ENCODE measurements at regions not wholly inside any gene's neighbourhood (a gene's known extent, or its start where the extent isn't known, plus 50 kb on each side); places are given as distances from the start of the nearest gene placed in this dataset.
A peak's percentile ranks its signal among the peaks of the same experiment; 100 is the strongest.

GRCh38 chr3:76582632-76583378, 457.1 kb upstream of the ROBO2 start:
- H3K4me2 ChIP-seq (ENCODE audit: insufficient read depth, low read length) = no peak overlapping the region
- ChIA-PET CTCF (ENCODE audit: low intra/inter-chr PET ratio) (no interaction called here), POLR2A (no interaction called here)
- H3K27me3 ChIP-seq (ENCODE audit: control insufficient read depth in 2 of 2, insufficient read depth in 2 of 2, low read length in 2 of 2) = no peaks in the 10 kb centered on the region
- ATAC-seq = no peak
- BruUV-seq (replicated peaks) = no TSS peak
- no peaks in the 10 kb centered on the region for H3K9me1 ChIP-seq (ENCODE audit: control insufficient read depth, insufficient read depth, low read length)
- FAIRE-seq = no peak
- DNase-seq (ENCODE audit: extremely low read depth in 1 of 4, low spot score in 3 of 4) = no peak
- 2% methylated on average over 5 of the region's 5 CpGs for WGBS (ENCODE audit: insufficient coverage, low coverage, missing lambda C conversion rate)
- no peak for TF ChIP-seq IRF2 (CRISPR knock-in tag; IDR thresholded peaks at IDR 0.05)
- no peak for TF ChIP-seq ZFPM2 (CRISPR knock-in tag; IDR thresholded peaks at IDR 0.05)
- no peak for TF ChIP-seq SMARCA4 (IDR thresholded peaks at IDR 0.05)
- H3K36me3 ChIP-seq (ENCODE audit: control insufficient read depth, insufficient read depth, low read length) = no peaks in the 10 kb centered on the region
- no peak overlapping the region for H3K4me3 ChIP-seq
- intact Hi-C loops (cut with micrococcal nuclease) (no loop called here), in situ Hi-C loops (cut with MboI) (no loop called here)
- no peak overlapping the region for H3K27ac ChIP-seq (ENCODE audit: extremely low read depth, low read depth, low read length)
- no peaks in the 10 kb centered on the region for H3K9me3 ChIP-seq (replicated peaks; ENCODE audit: control insufficient read depth, insufficient read depth, low read depth, low read length)
- no peaks in the 10 kb centered on the region for H3K79me2 ChIP-seq (ENCODE audit: control insufficient read depth, insufficient read depth, low read length)
- H3K9ac ChIP-seq (ENCODE audit: insufficient read depth in 1 of 2, low read depth in 2 of 2, low read length in 2 of 2) = no peak overlapping the region
- no peaks in the 10 kb centered on the region for H3K4me1 ChIP-seq (replicated peaks in 1 of 2; ENCODE audit: control insufficient read depth in 2 of 2, insufficient read depth in 2 of 2, low read length in 2 of 2)
- no peaks in the 10 kb centered on the region for H4K20me1 ChIP-seq (replicated peaks; ENCODE audit: control insufficient read depth, insufficient read depth, low read length)
- H2AFZ ChIP-seq (ENCODE audit: low read depth, low read length) = no peak overlapping the region

GRCh38 chr3:76585794-76586392, 454.0 kb upstream of the ROBO2 start:
- Histone ChIP-seq H3K9me3 (replicated peaks; ENCODE audit: control insufficient read depth, insufficient read depth, low read depth, low read length) (no peaks in the 10 kb centered on the region), H3K4me3 (no peak overlapping the region), H3K4me1 (replicated peaks in 1 of 2; ENCODE audit: control insufficient read depth in 2 of 2, insufficient read depth in 2 of 2, low read length in 2 of 2) (no peaks in the 10 kb centered on the region), H3K9me1 (ENCODE audit: control insufficient read depth, insufficient read depth, low read length) (no peaks in the 10 kb centered on the region), H4K20me1 (replicated peaks; ENCODE audit: control insufficient read depth, insufficient read depth, low read length) (no peaks in the 10 kb centered on the region), H3K36me3 (ENCODE audit: control insufficient read depth, insufficient read depth, low read length) (no peaks in the 10 kb centered on the region), H3K79me2 (ENCODE audit: control insufficient read depth, insufficient read depth, low read length) (no peaks in the 10 kb centered on the region), H3K4me2 (ENCODE audit: insufficient read depth, low read length) (no peak overlapping the region), H3K27me3 (ENCODE audit: control insufficient read depth in 2 of 2, insufficient read depth in 2 of 2, low read length in 2 of 2) (no peaks in the 10 kb centered on the region), H2AFZ (ENCODE audit: low read depth, low read length) (no peak overlapping the region), H3K27ac (ENCODE audit: extremely low read depth, low read depth, low read length) (no peak overlapping the region), H3K9ac (ENCODE audit: insufficient read depth in 1 of 2, low read depth in 2 of 2, low read length in 2 of 2) (no peak overlapping the region)
- CTCF ChIA-PET (ENCODE audit: low intra/inter-chr PET ratio) = interaction anchor here (0.7 kb wide), 1 partner anchor 863 kb away, joined by 3 read pairs; no protein-coding TSS in a partner anchor
- in situ Hi-C loops (cut with MboI) = no loop called here
- no peak for ATAC-seq
- POLR2A ChIA-PET = no interaction called here
- no peak for FAIRE-seq
- 0% methylated on average over 2 of the region's 2 CpGs for WGBS (ENCODE audit: insufficient coverage, low coverage, missing lambda C conversion rate)
- BruUV-seq (replicated peaks) = no TSS peak
- DNase-seq (ENCODE audit: extremely low read depth in 1 of 4, low spot score in 3 of 4) = peak in 3 of 4 experiments; percentile 1 to 2 (median 2)
- intact Hi-C loops (cut with micrococcal nuclease) = no loop called here
- TF ChIP-seq MXI1 (IDR thresholded peaks at IDR 0.05; ENCODE audit: low read depth, low read length) = no peak
- TF ChIP-seq TAF1 (IDR thresholded peaks at IDR 0.05; ENCODE audit: control insufficient read depth, extremely low read depth, insufficient read depth, low read length, severe bottlenecking) = no peak
- peak in 1 of 3 experiments; percentile 35; a peak in 2 of 6 replicates for TF ChIP-seq CTCF (IDR thresholded peaks at IDR 0.05 in 2 of 3, conservative IDR thresholded peaks at IDR 0.05 in 1 of 3; ENCODE audit: insufficient read depth in 2 of 3, low read depth in 1 of 3, low read length in 3 of 3)
- no peak for TF ChIP-seq E2F6 (IDR thresholded peaks at IDR 0.05; ENCODE audit: borderline replicate concordance in 1 of 2, extremely low read depth in 1 of 2, insufficient read depth in 1 of 2, insufficient read length in 1 of 2, low read depth in 1 of 2, low read length in 1 of 2, poor library complexity in 1 of 2, severe bottlenecking in 1 of 2)

Measured in K562 (cell line).